Vagina (tissue), 2 donors: ENCODE measurements at regions not wholly inside any gene's neighbourhood (a gene's known extent, or its start where the extent isn't known, plus 50 kb on each side); places are given as distances from the start of the nearest gene placed in this dataset.
"Not testable (repeated sequence)": the region's sequence is repeated elsewhere in the genome, so short reads cannot be mapped to it uniquely, and the experiment has no call there.

Experiments
- DNase-seq, 2 donors: peaks; one replicate each; pipeline ENCODE4 v3.0.0-alpha.2; 2017; ENCODE audit errors: extremely low spot score in 2 of 2
- H3K27ac ChIP-seq: fragments of 200-600 bp; sonication (generic); one replicate; pipeline ENCODE4 v1.5.1; 2019
- H3K27me3 ChIP-seq: fragments of 200-600 bp; sonication (generic); one replicate; pipeline ENCODE4 v1.5.1; 2019
- H3K36me3 ChIP-seq, 2 donors: fragments of 200-600 bp; sonication (generic); one replicate each; pipeline ENCODE4 v1.5.1; 2017 to 2019
- H3K4me1 ChIP-seq: fragments of 200-600 bp; sonication (generic); one replicate; pipeline ENCODE4 v1.5.1; 2019
- H3K4me3 ChIP-seq, 2 donors: fragments of 200-600 bp; sonication (generic); 1 replicate in 1 of 2; 2 replicates in 1 of 2; pipeline ENCODE4 v1.5.1; 2016 to 2019
- H3K9me3 ChIP-seq: fragments of 200-600 bp; sonication (generic); one replicate; pipeline ENCODE4 v1.5.1; 2019
- CTCF ChIP-seq, 3 experiments: fragments of 450-650 bp in 2 of 3; fragments of 200-600 bp in 1 of 3; sonication (generic) in 1 of 3; IDR thresholded peaks; one replicate each; pipeline ENCODE4 v1.5.1; 2017 to 2019; ENCODE audit warnings: antibody characterized with exemption in 3 of 3, mild to moderate bottlenecking in 2 of 3, moderate library complexity in 2 of 3
- POLR2A ChIP-seq, 2 donors: fragments of 450-650 bp; IDR thresholded peaks; one replicate each; pipeline ENCODE4 v1.6.1; 2017; ENCODE audit warnings: antibody characterized with exemption in 2 of 2, mild to moderate bottlenecking in 2 of 2, moderate library complexity in 2 of 2
- POLR2AphosphoS5 ChIP-seq, 2 donors: sonication (generic); formaldehyde crosslinking; IDR thresholded peaks; one replicate each; pipeline ENCODE4 v1.9.0; 2017; ENCODE audit warnings: antibody characterized with exemption in 2 of 2, mild to moderate bottlenecking in 2 of 2, low read depth in 1 of 2; ENCODE audit not compliant: insufficient read depth in 1 of 2
- intact Hi-C: fragments of 100-400 bp; cut with DNase I; formaldehyde crosslinking; loops from one replicate; pipeline ENCODE4 v1.15.1; 2023

- intact Hi-C loops: no loop called here
- TF ChIP-seq CTCF (IDR thresholded peaks at IDR 0.05) (no peak), POLR2A (IDR thresholded peaks at IDR 0.05) (no peak), POLR2AphosphoS5 (IDR thresholded peaks at IDR 0.05; ENCODE audit: insufficient read depth in 1 of 2, low read depth in 1 of 2) (no peak)
- Histone ChIP-seq H3K4me1 (no peaks in the 10 kb centered on the region), H3K9me3 (no peaks in the 10 kb centered on the region), H3K27me3 (no peaks in the 10 kb centered on the region), H3K27ac (no peak overlapping the region), H3K4me3 (no peak overlapping the region), H3K36me3 (no peaks in the 10 kb centered on the region)
- DNase-seq: no peak
These were observed 302.0 kb downstream of the AGTPBP1 start for GRCh38 chr9:85439791-85440190.

- H3K27ac ChIP-seq, H3K9me3 ChIP-seq, intact Hi-C loops, H3K27me3 ChIP-seq, H3K36me3 ChIP-seq, H3K4me3 ChIP-seq, DNase-seq: not testable (repeated sequence)
- H3K4me1 ChIP-seq: peaks cover 21% of the 10 kb centered on the region
These were observed 307.8 kb downstream of the AGTPBP1 start for GRCh38 chr9:85433956-85434355.

- DNase-seq, H3K4me3 ChIP-seq, H3K9me3 ChIP-seq, intact Hi-C loops, H3K36me3 ChIP-seq, H3K27me3 ChIP-seq, H3K27ac ChIP-seq: not testable (repeated sequence)
- peaks cover 21% of the 10 kb centered on the region for H3K4me1 ChIP-seq
These were observed 308.2 kb downstream of the AGTPBP1 start for GRCh38 chr9:85433551-85433950.

- H3K4me1 ChIP-seq: peaks cover 21% of the 10 kb centered on the region
- intact Hi-C loops: no loop called here
- H3K27ac ChIP-seq: no peak overlapping the region
- no peak for TF ChIP-seq POLR2AphosphoS5 (IDR thresholded peaks at IDR 0.05; ENCODE audit: insufficient read depth in 1 of 2, low read depth in 1 of 2)
- no peak for TF ChIP-seq POLR2A (IDR thresholded peaks at IDR 0.05)
- TF ChIP-seq CTCF (IDR thresholded peaks at IDR 0.05): no peak
- no peaks in the 10 kb centered on the region for H3K36me3 ChIP-seq
- DNase-seq: no peak
- H3K9me3 ChIP-seq: no peaks in the 10 kb centered on the region
- no peaks in the 10 kb centered on the region for H3K27me3 ChIP-seq
- no peak overlapping the region for H3K4me3 ChIP-seq
These were observed 308.7 kb downstream of the AGTPBP1 start for GRCh38 chr9:85433046-85433445.

- Histone ChIP-seq H3K36me3 (no peaks in the 10 kb centered on the region), H3K27ac (no peak overlapping the region), H3K4me3 (no peak overlapping the region), H3K4me1 (peaks cover 21% of the 10 kb centered on the region), H3K9me3 (no peaks in the 10 kb centered on the region), H3K27me3 (no peaks in the 10 kb centered on the region)
- DNase-seq: no peak
- TF ChIP-seq POLR2AphosphoS5 (IDR thresholded peaks at IDR 0.05; ENCODE audit: insufficient read depth in 1 of 2, low read depth in 1 of 2) (no peak), CTCF (IDR thresholded peaks at IDR 0.05) (no peak), POLR2A (IDR thresholded peaks at IDR 0.05) (no peak)
- intact Hi-C loops: no loop called here
These were observed 309.2 kb downstream of the AGTPBP1 start for GRCh38 chr9:85432599-85432998.

DNA sequence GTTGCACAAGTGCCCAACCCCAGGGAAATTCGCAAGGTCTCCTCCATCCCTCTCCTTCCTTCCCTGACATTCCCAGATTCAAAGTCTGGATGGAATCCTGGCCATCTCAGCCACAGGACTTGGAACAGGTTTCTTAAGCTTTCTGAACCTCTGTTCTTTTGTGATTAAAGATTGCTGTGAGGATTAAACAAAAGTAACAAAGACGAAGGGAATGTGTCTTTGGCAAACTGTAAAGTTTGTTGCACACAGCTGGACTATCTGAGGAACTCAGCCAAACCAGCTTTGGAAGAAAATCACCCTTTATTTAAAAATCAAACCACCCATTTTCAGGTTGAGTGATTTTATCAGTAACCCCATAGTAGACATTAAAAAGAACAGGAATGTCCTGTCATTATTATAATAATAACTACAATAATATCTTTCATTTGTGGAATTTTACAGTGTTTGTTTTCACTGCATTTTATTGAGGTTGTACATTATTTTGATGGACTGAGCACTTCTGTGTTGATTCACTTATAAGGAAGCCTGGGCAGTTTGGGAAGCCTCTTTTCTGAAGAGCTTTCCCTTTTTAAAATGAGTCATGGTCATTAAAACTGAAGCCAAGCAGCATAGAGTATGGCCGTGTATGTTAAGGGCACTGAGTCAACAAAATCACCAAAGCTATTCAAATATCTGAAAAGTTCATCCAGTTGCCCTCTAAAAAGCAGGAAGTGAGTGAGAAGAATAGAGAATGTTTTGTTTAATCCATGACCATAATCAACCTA, 310.2 kb downstream of the AGTPBP1 start:
- TF ChIP-seq POLR2A (IDR thresholded peaks at IDR 0.05) (no peak), CTCF (IDR thresholded peaks at IDR 0.05) (no peak), POLR2AphosphoS5 (IDR thresholded peaks at IDR 0.05; ENCODE audit: insufficient read depth in 1 of 2, low read depth in 1 of 2) (no peak)
- Histone ChIP-seq H3K4me3 (no peak overlapping the region), H3K27ac (no peak overlapping the region), H3K27me3 (no peaks in the 10 kb centered on the region), H3K4me1 (peaks cover 21% of the 10 kb centered on the region), H3K36me3 (no peaks in the 10 kb centered on the region), H3K9me3 (no peaks in the 10 kb centered on the region)
- no peak for DNase-seq
- intact Hi-C loops: no loop called here
